ENCODE measurements at regions not wholly inside any gene's neighbourhood (a gene's known extent, or its start where the extent isn't known, plus 50 kb on each side); places are given as distances from the start of the nearest gene placed in this dataset.

DNA sequence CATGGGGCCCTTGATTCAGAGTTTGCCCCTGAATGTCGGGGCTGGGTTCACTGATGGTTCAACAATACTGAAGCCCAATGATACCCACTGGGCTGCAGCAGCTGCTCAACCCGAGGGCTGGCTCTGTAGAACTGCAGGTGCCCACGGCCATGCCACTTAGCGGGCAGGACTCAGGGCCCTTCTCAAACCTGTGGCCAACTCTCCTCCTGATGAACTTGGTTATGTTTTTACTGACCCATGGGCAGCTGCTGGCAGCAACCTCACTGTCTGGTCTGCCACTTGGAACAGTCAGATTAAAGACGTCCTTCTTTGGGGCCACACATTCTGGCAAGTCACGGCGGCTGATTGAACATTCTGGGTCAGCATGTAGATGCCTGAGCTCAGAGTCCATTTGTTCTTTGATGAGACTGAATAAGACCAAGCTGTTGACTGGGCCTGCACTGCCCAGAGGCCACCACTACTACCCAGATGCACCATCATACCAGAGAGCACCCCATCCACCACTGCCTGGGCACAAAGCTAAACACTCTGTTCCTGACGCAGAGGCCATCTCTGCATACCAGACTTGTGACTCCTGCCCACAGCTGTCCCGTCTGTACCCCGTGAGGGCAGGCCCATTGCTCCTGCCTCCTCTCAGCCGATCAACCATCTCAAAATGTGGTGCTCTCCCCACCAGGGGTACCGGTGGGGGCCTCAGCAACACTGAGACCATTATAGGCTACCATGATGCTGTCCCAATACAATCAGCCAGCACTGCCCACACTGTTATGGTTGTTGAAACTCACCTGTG, 67.8 kb downstream of the SHANK2 start:
- TF ChIP-seq, protein P1, sequence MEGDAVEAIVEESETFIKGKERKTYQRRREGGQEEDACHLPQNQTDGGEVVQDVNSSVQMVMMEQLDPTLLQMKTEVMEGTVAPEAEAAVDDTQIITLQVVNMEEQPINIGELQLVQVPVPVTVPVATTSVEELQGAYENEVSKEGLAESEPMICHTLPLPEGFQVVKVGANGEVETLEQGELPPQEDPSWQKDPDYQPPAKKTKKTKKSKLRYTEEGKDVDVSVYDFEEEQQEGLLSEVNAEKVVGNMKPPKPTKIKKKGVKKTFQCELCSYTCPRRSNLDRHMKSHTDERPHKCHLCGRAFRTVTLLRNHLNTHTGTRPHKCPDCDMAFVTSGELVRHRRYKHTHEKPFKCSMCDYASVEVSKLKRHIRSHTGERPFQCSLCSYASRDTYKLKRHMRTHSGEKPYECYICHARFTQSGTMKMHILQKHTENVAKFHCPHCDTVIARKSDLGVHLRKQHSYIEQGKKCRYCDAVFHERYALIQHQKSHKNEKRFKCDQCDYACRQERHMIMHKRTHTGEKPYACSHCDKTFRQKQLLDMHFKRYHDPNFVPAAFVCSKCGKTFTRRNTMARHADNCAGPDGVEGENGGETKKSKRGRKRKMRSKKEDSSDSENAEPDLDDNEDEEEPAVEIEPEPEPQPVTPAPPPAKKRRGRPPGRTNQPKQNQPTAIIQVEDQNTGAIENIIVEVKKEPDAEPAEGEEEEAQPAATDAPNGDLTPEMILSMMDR (IDR thresholded peaks at IDR 0.05; ENCODE audit: low read depth, low read length, missing control alignments), result no peak
- H3K4me3 ChIP-seq (ENCODE audit: low read depth, low read length), result no peak overlapping the region
- no peak for DNase-seq (ENCODE audit: low read depth)
- in situ Hi-C loops (cut with HindIII; ENCODE audit: low sequenced_read_pairs), result no loop called here

DNA sequence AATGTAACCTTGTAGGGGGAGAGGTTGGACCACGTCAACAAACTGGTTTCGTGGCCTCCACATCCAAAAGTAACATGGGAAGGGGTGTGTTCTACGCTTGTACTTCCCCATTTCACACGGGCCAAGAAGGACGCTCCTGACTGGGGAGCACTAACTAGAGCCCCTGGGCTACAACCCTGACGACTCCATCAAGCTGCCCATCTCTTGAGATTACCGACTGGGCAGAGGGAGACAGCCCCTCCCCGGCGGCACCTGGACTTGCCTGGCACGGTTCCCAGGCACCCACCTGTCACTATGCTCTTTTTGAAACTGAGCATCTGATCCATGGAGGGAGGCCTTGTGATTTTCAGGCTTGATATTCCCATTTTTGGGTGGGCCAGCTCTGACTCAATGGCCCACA, 68.5 kb downstream of the SHANK2 start:
- in situ Hi-C loops (cut with HindIII; ENCODE audit: low sequenced_read_pairs), result no loop called here
- DNase-seq (ENCODE audit: low read depth), result no peak
- TF ChIP-seq, protein P1 (IDR thresholded peaks at IDR 0.05; ENCODE audit: low read depth, low read length, missing control alignments), result no peak
- no peak overlapping the region for H3K4me3 ChIP-seq (ENCODE audit: low read depth, low read length)

- DNase-seq (ENCODE audit: low read depth), result no peak
- in situ Hi-C loops (cut with HindIII; ENCODE audit: low sequenced_read_pairs), result no loop called here
- H3K4me3 ChIP-seq (ENCODE audit: low read depth, low read length), result no peak overlapping the region
Observed at GRCh38 chr11:71182791-71183677, 69.3 kb downstream of the SHANK2 start.

GRCh38 chr11:71181566-71181965, 70.8 kb downstream of the SHANK2 start:
- H3K4me3 ChIP-seq (ENCODE audit: low read depth, low read length), result no peak overlapping the region
- no peak for DNase-seq (ENCODE audit: low read depth)
- TF ChIP-seq, protein P1 (IDR thresholded peaks at IDR 0.05; ENCODE audit: low read depth, low read length, missing control alignments), result no peak
- in situ Hi-C loops (cut with HindIII; ENCODE audit: low sequenced_read_pairs), result no loop called here

More at GRCh38 chr11:71182791-71183677, 69.3 kb downstream of the SHANK2 start:
- TF ChIP-seq, protein P1 (IDR thresholded peaks at IDR 0.05; ENCODE audit: low read depth, low read length, missing control alignments), result no peak

DNA sequence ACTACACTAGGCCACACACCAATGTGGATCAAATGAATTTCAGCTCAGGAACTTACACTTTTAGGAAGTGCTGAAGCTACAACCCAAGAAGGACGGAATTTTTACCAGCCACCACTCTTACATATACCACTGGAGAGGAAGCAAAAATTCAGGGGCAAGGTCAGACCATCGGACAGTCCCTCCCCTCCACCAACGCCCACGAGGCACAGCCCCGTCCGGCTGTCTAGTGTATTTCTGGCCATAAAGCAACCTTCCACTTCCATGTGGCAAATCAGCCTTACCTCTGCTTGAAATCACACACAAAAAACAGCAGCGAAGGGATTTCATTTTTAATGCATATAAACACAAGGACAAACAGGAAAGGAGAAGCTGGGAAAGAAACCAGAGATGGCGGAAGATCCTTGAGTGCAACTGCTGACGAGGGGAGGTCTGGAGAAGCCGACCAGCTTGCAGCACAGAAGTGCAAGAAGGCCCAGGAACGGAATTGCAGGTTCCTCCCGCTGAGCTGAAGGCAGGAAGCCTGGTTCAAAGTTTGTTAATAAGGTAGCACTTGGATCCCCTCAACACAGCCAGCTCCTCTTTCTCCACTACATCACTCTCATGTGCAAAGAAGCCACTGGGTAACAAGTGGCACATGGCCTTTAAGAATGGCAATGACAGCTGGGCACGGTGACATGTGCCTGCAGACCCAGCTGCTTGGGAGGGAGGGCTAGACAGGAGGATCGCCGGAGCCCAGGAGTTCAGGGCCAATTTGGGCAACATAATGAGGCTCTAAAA, 71.5 kb downstream of the SHANK2 start:
- in situ Hi-C loops (cut with HindIII; ENCODE audit: low sequenced_read_pairs), result no loop called here
- TF ChIP-seq, protein P1 (IDR thresholded peaks at IDR 0.05; ENCODE audit: low read depth, low read length, missing control alignments), result no peak
- H3K4me3 ChIP-seq (ENCODE audit: low read depth, low read length), result no peak overlapping the region
- no peak for DNase-seq (ENCODE audit: low read depth)
